ENCODE measurements at regions not wholly inside any gene's neighbourhood (a gene's known extent, or its start where the extent isn't known, plus 50 kb on each side); places are given as distances from the start of the nearest gene placed in this dataset.

DNA sequence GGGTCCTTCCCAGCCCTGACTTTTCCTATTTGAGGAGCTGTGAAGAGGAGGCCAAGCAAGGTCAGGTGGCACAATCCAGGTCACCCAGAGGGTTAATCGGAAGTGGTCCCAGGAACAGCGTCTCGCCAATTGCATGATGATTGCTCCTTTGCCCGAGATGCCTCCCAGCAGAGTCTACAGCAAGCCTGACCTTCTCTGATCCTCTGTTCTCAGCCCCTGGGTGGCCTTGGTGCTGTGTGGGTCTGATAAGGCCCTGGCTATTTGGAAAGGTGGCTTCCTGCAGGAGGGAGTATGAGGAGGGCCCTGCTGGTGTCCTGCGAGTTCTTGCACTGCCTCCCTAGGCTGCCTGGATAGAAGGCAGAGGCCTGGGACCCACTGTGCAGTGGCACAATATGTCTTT, 116.2 kb downstream of the FOXD2 start:
- no peak for DNase-seq (ENCODE audit: low read depth)

DNA sequence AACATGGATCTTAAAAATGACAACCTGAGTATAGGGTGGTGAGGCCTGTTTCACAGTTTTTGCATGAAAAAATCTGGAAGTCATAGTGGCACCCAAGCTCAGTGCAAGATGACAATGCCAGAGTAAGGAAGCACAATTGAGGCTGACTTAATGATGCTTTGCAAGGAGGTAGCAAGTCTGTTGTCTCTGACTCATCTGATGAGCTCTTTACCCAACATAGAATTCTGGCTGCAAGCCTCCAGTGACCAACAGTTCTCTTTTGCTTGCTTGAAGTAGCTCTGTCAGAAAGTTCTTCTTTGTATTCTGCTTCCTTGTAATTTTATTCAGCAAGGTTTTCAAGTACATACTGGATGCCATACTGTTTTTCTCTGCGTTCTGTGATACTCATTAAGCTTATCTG, 117.1 kb downstream of the FOXD2 start:
- DNase-seq (ENCODE audit: low read depth) = no peak

DNA sequence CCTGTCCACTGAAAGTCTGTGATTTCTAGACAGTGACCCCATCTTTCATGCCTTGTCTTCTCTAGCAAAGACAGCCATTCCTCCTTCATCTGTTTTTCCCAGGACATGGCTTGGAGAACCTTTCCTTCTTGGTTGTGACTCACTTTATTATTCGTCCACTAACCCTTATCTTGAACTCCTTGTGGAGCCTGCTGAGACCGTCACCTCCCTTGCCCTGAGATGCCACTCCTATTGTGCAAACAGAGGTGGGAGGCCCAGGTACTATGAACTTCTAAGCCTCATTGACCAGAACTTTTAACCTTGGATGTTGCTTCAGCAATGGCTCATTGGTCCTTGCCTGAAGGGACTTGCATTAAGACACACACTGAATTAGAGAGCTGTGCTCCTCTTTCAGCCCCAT, 117.5 kb downstream of the FOXD2 start:
- no peak for DNase-seq (ENCODE audit: low read depth)

DNA sequence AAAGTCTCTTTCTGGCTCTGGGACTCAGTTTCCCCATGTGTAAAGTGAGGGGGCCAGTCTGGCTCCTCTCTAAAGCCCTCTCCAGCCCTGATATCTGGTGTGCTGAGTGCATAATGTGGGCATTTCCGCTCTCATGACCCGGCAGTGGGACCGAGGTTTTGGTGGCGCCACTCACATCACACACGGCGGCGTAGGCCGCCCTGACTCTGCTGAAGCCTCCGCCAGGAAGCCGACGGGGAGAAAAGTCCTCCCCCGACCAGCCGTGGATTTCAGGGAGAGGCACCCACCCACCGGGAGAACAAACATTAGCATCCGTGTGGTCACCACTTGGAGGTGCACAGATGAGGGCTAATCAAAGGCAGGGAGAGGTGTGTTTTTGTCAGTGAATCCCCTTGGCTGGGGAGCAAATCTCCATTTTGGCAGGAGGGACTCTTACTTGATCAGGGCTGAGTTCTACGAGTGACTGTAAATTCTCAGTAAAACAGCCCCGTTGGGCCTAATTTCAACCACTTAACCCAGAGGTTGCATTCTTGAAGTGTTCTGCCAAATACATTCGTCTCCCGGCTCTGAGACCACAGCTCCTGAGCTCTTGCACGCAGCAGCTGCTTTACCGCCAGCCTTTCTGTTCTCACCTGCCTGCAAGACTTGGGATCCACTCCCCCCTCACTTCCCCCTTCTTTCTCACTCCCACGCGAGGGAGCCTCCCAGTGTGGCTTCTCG, 118.2 kb downstream of the FOXD2 start:
- DNase-seq (ENCODE audit: low read depth) = no peak

DNA sequence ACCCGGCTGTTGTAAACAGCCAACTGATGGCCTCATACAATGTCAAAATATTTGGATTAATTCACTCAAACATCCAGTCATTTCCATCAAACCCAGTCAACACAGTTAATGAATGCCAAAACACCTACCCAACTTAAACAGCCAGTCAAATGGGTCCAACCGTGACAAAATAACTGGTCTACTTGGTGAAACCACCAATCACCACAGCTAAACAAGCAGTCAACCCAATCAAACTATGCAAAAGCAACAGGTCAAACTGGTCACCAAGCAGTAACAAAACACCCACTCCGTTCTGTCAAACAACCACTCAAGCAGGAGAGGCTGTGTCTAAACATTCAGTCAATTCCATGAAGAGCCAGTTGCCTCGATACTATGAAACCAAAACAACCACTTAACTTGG, 119.2 kb downstream of the FOXD2 start:
- DNase-seq (ENCODE audit: low read depth) = no peak

DNA sequence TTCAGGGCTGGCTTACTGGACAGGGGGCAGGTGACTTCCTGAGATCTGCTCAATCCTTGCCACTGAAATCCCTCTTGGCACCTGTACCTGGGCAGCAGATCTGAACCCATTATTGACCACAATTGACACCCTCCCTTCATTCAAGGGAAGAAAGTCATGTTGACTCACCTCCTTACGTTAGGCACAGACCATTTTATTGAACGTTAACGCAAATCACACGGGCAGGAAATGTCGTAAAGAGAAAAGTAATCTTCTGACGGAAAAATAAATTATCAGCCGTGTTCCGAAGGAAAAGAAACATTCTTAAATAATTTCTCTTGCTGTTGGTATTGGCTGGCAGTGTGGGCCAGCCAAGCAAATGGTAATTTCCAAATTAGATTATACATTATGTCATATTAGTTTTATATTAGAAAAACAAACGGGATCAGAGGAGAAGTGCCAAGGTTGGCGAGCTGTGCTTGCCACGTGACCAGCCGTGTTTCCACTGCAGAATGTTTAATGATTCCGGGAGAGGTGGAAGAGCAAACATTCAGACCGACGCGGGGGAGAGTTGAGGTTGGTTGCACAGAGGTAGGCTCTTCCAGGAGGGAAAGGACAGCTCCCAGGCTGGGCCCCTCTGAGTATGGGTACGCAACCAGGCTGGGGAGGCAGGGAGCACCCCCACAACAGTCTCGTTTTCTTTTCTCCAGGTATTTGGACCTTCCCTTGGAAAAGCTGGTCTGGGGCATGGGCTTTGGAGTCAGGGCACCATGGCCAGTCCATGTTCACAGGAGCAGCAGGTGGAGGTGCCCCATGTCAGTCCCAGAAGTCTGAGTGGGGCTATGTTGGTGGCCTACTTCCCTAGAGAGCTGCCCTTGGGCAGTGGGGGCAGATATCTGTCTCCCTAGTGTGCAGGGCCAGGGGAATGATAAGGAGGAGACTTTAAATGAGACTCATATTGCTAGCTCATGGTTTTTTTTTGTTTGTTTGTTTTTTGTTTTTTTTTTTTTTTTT, 121.1 kb downstream of the FOXD2 start:
- DNase-seq (ENCODE audit: low read depth) = no peak

DNA sequence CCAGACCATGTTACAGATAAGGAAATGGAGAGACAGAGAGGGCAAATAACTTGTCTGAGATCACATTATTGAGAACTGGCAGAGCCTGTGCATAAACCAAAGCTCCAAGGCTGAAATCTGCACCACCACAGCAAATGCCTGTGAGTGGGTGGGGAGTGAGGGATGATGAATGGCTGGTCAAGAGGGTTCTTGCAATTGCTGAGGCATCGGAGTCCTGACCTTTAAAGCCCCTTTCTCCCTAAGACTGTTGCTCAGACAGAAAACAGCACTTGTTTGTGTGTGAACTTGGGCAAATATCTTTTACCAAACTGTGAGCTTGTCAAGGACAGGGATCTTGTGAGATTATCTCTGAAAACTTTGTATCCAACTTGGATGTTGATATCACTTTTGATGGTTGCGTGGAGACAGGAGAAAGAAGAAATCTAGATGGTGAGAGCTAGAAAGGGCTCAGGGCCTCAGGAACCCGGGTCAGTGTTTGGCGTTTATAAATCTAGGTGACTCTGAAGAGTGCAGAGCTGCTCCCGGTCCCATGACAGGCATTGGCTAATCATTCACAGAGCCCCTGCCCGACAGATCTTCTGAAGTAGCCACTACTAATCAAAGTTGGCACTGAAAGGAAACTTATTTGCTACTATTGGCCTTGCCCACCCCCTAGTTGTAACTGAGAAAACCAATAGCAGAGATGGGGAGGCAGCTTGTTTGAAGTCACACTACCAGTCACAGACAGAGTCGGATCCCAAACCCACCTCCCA, 122.3 kb downstream of the FOXD2 start:
- no peak for DNase-seq (ENCODE audit: low read depth)

DNA sequence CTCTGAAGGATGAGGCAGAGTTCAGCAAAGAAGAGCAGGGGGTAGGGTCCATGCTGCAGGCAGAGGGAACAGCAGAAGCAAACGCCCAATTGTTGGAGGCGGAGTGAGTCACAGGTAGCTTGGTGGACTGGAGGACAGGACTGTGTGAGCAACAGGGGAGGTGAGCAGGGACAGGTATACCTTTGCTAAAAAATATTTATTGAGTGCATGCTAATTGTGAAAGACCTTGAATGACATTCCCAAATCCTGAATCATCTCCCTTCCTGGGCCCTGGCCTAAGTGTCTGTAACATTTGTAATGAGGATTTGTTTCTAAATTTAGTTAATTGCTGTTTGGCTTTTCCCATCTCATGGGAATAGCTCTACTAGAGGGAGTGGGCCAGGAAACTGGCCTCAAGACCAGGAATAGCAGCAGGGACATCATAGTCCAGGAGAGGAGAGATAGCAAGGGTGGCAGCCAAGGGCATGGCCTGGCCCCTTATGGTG, 123.7 kb downstream of the FOXD2 start:
- DNase-seq (ENCODE audit: low read depth) = no peak

DNA sequence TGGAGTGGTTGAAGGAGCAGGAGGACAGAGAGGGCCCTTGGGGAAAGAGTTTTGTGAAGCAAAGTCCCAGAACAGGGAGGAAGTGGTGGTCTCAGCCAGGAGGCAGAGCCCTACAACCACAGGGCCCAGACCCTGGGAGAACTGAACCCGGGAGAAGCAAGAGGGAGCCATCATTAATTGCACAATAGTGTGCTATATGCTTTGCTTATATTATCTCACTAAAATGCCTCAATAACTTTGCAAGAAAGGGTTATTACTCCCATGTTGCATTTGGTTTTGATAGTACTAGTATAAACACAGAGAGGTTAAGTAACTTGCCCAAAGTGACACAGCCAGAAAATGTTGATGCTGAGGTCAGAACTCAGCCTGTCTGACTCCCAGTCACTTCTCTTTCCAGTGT, 124.3 kb downstream of the FOXD2 start:
- no peak for DNase-seq (ENCODE audit: low read depth)

DNA sequence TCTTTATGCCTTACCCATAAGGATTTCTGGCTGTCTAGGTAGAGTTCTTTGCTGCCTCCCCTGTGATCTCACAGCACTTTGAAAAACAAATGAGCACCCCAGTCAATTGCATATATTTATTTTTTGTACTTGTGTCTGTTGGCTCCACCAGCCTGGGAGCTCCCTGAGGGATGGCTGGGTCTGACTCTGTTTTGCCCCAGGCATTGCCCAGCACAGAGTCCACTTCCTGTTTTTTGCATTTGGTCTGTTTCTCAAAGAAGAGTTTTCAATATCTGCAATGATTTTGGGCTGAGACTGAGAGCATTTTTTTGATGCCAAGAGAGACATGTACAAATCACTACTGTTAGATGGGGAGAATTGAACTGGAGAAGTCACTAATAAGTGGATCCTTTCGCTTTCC, 125.0 kb downstream of the FOXD2 start:
- DNase-seq (ENCODE audit: low read depth) = no peak

DNA sequence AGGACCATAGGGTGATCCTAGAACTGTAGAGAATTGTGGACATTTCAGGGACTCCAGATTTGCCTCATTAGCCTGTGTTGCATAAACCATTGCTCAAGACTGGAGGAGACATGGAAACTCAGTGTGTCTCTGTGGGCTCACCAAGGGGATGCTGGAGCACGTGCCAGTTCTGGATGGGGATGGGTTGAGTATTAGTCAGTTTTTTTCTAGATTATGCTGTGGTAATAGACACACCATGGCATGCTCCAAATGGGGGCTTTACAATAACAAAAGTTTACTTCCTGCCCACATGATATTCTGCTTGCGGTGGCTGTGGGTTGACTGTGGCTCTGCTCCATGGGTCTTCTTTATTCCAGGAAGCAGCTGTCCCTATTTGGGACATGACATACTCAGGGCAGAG, 125.4 kb downstream of the FOXD2 start:
- no peak for DNase-seq (ENCODE audit: low read depth)

DNA sequence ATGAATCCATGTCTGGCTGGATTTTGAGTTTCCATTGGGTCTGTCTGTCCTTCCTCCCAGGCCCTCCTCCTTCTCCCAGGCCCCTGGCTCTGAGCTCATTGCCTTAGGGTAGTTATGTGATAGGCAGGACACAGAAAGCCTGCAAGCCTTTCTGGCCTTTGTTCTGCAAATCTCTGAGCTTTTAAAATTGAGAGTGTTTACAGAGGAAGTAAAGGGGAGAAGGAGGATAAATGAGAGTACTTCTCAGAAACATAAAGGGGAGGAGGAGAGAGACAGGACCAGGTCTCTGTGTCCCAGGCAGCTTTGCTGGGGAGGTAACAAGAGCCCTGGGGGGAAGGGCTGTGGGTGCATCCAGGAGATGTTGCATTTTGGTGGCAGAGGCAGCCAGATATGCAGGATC, 126.7 kb downstream of the FOXD2 start:
- DNase-seq (ENCODE audit: low read depth) = no peak

DNA sequence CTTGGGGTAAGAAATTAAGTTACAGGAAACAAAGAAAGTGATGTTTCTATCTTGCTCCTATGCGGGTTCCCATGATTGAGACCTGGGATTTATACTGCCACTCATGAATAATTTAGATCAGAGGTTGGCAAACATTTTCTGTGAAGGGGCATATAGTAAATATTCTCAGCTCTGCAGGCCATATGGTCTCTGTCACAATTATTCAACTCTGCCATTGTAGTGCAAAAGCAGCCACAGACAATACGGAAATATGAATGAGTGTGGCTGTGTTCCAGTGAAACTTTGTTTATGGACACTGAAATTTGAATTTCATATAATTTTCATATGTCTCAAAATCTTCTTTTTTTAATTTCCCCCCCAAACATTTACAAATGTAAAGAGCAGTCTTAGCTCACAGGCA, 127.2 kb downstream of the FOXD2 start:
- no peak for DNase-seq (ENCODE audit: low read depth)

DNA sequence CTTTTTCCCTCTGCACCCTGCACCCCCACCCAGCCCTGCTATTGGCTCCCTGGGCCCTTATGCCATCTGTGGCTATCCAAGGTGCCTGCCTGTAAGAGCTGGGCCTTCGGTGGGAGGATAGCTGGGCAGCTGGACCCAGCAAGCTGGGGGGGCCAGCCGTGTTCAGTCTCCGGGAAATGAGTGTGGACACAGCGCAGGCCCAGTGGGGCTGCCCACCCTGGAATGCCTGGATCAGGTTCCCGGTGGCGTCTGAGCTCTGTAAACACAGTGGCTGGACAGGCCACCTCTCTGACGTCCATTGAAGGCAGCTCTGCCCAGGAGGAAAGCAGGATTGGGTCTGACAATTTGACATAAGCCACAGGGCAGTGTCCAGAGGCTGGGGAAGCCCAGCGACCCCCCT, 127.8 kb downstream of the FOXD2 start:
- no peak for DNase-seq (ENCODE audit: low read depth)

DNA sequence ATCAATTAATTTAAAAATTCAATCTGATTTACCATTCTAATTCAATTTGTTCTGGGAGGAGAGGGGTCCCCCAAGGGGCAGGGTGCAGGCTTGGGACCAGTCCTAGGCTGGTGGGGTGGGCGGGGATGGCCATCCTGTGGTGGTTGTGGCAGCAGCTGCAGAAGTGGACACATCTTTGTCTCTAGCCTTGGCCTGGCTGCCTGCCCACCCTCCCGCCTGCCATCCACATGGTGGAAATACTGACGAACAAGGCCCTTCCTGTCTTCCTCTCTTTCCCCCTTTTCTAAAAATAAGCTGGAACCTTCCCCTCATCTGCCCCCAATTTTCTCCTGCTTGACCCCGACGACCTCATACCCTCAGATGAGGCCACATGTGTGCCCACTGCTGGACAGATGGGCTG, 130.9 kb downstream of the FOXD2 start:
- DNase-seq (ENCODE audit: low read depth) = no peak

DNA sequence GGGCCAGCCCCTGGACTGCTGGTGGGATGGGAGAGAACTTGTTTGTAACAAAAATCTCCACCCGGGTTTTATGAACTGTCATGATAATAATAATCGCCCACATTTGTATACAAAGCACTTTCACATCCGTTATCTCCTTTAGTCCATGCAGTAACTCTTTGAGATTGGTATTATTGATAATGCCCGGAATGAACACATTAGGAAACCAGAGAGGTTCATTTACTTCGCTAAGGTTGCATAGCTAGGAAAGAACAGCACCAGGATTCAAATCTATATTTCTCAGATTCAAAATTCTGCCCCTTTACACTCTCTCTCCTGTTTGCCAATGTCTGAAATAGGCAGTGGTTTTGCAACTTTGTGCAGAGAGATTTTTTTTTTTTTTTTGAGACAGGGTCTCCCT, 131.4 kb downstream of the FOXD2 start:
- no peak for DNase-seq (ENCODE audit: low read depth)

DNA sequence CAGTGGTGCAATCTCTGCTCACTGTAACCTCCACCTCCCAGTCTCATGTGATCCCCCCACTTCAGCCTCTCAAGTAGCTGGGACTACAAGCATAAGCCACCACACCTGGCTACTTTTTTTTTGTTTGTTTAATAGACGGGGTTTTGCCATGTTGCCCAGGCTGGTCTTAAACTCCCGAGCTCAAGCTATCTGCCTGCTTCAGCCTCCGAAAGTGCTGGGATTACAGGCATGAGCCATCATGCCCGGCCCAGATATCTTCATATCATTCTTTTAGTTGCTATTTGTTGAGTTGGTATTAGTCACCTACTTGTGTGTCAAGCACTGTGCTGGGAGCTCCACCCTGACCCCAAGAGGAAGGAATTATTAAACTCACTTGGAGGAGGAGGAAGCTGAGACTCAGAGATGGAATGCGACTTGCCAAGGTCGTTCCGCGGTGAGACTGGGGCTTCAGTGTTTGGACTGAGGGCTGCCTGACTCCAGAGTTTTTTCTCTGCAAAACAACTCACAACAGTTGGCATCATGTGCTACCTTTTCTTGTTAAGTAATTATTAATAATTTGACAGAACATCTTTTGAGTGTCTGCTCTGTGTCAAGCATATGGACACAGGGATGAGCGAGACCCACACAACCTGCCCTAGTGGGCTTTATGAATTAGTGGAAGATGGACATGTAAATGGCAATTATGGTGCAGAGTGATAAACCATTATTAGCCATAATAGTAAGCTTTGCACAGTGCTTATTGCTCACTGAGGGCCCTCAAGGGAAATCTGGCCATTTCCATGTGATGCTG, 132.0 kb downstream of the FOXD2 start:
- no peak for DNase-seq (ENCODE audit: low read depth)

DNA sequence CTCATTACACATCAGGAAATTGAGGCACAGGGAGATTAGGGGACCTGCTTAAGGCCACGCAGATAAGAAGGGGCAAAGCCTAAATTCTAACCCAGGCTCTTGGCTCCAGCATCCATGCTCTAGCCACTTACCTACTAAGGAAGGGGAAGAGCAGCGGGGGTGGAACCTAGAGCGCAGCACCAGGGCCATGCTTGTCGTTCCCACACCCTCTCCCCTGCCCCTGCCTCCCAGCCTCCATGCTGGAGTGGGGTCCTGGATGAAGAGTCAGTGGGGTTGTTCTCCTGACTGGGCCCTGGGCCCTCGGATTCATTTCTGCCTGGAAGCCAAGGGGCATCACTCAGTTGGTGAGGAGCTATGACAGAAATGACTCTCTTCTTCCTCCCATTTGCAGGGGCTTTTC, 133.3 kb downstream of the FOXD2 start:
- DNase-seq (ENCODE audit: low read depth) = no peak

DNA sequence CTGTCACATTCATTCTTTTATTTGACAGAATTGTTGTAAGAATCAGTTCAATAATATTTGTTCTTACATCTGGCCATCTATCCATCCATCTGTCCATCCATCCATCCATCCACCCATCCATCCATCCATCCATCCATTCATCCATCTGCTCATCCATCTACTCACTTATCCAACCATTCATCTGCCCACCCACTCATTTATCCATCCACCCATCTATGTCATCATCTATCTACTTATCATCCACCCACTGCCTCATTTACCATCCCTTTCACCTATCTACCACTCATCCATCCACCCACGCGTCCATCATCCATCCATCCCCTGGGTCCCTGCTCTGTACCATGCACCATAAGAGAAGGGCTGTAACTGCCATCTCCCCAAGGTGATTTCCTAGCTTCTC, 134.1 kb downstream of the FOXD2 start:
- DNase-seq (ENCODE audit: low read depth) = no peak

DNA sequence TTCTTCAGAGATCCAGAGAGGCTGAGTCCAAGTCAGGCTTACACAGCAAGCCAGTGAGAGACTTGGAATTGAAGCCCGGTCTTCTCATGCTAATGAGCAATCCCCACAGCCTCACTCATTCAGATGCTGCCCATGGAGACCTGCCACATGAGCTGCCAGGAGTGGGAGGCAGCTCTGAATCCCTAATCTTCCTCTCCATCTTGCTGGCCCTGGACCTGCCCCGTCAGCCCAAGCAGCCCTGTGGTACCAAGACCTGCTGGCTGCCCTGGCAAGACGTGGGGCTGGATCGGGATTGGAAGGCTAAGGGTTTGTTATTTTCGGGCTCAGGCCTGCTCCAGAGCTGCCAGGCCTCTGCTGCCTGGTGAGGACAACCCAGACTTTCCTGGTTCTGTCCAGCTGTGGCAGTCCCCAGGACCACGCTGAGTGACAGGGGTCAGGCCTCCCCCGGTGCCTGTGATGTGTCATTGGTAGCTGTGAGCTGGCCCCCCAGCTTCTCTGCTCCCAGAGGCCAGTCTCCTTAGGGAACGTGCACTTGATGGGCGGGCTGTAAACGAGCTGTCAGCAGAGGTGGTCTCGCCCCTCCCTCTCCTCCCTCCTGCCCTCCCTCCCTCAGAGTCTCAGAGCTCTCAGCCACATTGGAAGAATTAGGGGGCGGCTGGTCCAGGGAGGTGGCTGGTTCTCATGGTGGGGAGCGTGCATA, 135.0 kb downstream of the FOXD2 start:
- DNase-seq (ENCODE audit: low read depth) = no peak

Data from activated gamma-delta T cell treated with anti-CD3 and anti-CD28 coated beads, Interleukin-2, amount 50 U/mL, for 16 hours (primary cell).